Lung (tissue), 11 donors: ENCODE measurements at regions not wholly inside any gene's neighbourhood (a gene's known extent, or its start where the extent isn't known, plus 50 kb on each side); places are given as distances from the start of the nearest gene placed in this dataset.

Source experiments
- ATAC-seq: fragments of 200-7000 bp; cut with Tn5 transposase; one replicate; pipeline ENCODE4 v1.9.1; 2020; ENCODE audit warnings: moderate number of reproducible peaks; ENCODE audit not compliant: insufficient read depth, low FRiP score
- DNase-seq, 3 donors: peaks; one replicate each; pipeline ENCODE4 v3.0.0-alpha.2; 2013 to 2017
- H3K27ac ChIP-seq, 2 donors: one replicate each; pipeline ENCODE4 v1.5.1; 2013; ENCODE audit warnings: mild to moderate bottlenecking in 2 of 2, moderate library complexity in 2 of 2, control low read depth in 1 of 2, inconsistent platforms in 1 of 2, low read depth in 1 of 2, low read length in 1 of 2
- H3K27me3 ChIP-seq, 3 donors: one replicate each; pipeline ENCODE4 v1.5.1; 2013; ENCODE audit warnings: low read length in 2 of 3; ENCODE audit not compliant: control insufficient read depth in 3 of 3, insufficient read depth in 3 of 3
- H3K36me3 ChIP-seq, 4 donors: one replicate each; pipeline ENCODE4 v1.5.1; 2013; ENCODE audit warnings: low read length in 4 of 4, mild to moderate bottlenecking in 1 of 4, moderate library complexity in 1 of 4; ENCODE audit not compliant: control insufficient read depth in 4 of 4, insufficient read depth in 4 of 4
- H3K4me1 ChIP-seq, 5 donors: one replicate each; pipeline ENCODE4 v1.5.1; 2013; ENCODE audit warnings: low read length in 5 of 5, mild to moderate bottlenecking in 2 of 5, moderate library complexity in 1 of 5; ENCODE audit not compliant: control insufficient read depth in 5 of 5, insufficient read depth in 5 of 5
- H3K4me3 ChIP-seq: one replicate; pipeline ENCODE4 v1.5.1; 2013; ENCODE audit warnings: mild to moderate bottlenecking, control low read depth, moderate library complexity
- H3K9ac ChIP-seq, 2 donors: one replicate each; pipeline ENCODE4 v1.5.1; 2013; ENCODE audit warnings: low read length in 2 of 2, control low read depth in 1 of 2; ENCODE audit not compliant: insufficient read depth in 1 of 2
- H3K9me3 ChIP-seq, 4 donors: one replicate each; pipeline ENCODE4 v1.5.1; 2013; ENCODE audit warnings: low read length in 3 of 4, mild to moderate bottlenecking in 1 of 4, moderate library complexity in 1 of 4; ENCODE audit not compliant: control insufficient read depth in 4 of 4, insufficient read depth in 3 of 4
- WGBS, 2 donors: extraction: QIAGEN DNeasy Blood & Tissue Kit; methylation state at CpG; one replicate each; pipeline ENCODE4 v1.1.7; 2013; 5-methylcytosine and 5-hydroxymethylcytosine counted together
- TF ChIP-seq, protein P1 (sequence below): IDR thresholded peaks from 2 replicates; pipeline ENCODE4 v1.5.1; 2012; ENCODE audit warnings: mild to moderate bottlenecking; ENCODE audit errors: control extremely low read depth, extremely low read depth
- donor health status: control.
- donor health status: control.
- donor health status: Bipolar disorder and iron deficiency.
- donor health status: healthy.
- donor health status: DM: yes; HTN: yes; CAD: no.

DNA sequence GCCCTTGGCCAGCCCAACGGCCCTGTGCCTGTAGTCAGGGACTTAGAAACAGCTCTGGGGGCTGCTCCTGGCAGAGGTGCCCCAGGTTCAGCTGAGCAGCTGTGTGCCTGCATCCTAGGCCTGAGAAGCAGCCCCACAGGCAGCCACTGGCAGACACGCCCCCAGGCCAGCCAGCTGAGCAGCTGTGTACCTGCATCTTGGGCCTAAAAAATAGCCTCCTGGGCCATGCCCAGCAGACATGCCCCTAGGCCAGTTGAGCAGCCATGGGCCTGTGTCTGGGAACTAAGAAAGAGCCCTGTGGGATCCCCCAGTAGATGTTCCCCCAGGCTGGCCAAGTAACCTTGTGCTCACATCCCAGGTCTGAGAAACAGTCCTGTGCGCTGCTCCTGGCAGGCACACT lies 64.0 kb downstream of the TBR1 start:
- no peak for DNase-seq
- TF ChIP-seq, protein P1, sequence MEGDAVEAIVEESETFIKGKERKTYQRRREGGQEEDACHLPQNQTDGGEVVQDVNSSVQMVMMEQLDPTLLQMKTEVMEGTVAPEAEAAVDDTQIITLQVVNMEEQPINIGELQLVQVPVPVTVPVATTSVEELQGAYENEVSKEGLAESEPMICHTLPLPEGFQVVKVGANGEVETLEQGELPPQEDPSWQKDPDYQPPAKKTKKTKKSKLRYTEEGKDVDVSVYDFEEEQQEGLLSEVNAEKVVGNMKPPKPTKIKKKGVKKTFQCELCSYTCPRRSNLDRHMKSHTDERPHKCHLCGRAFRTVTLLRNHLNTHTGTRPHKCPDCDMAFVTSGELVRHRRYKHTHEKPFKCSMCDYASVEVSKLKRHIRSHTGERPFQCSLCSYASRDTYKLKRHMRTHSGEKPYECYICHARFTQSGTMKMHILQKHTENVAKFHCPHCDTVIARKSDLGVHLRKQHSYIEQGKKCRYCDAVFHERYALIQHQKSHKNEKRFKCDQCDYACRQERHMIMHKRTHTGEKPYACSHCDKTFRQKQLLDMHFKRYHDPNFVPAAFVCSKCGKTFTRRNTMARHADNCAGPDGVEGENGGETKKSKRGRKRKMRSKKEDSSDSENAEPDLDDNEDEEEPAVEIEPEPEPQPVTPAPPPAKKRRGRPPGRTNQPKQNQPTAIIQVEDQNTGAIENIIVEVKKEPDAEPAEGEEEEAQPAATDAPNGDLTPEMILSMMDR, result no peak
- H3K36me3 ChIP-seq, result no peaks in the 10 kb centered on the region
- ATAC-seq, result no peak
- H3K9me3 ChIP-seq, result peaks cover 0 to 17% (median 11%) of the 10 kb centered on the region in 4 donors
- H3K27ac ChIP-seq, result no peak overlapping the region
- H3K9ac ChIP-seq, result no peak overlapping the region
- H3K27me3 ChIP-seq, result no peaks in the 10 kb centered on the region
- no peaks in the 10 kb centered on the region for H3K4me1 ChIP-seq
- 74 to 81% methylated on average over 3 of the region's 3 CpGs for WGBS, 2 donors
- no peak overlapping the region for H3K4me3 ChIP-seq

DNA sequence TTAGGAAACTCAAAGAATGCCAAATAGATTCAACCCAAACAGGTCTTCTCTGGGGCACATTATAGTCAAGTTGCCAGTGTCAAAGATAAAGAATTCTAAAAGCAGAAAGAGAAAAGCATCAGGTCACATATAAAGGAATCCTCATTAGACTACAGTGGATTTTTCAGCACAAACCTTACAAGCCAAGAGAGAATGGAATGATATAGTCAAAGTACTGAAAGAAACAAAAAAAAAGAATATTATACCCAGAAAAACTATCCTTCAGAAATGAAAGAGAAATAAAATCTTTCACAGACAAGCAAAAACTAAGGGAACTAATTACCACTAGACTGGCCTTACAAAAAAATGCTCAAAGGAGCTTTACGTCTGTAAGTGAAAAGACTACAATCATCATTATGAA lies 65.5 kb downstream of the TBR1 start:
- Histone ChIP-seq H3K36me3 (no peaks in the 10 kb centered on the region), H3K27me3 (no peaks in the 10 kb centered on the region), H3K4me1 (no peaks in the 10 kb centered on the region), H3K4me3 (no peak overlapping the region), H3K9ac (no peak overlapping the region), H3K9me3 (peaks cover 0 to 17% (median 11%) of the 10 kb centered on the region in 4 donors), H3K27ac (no peak overlapping the region)
- TF ChIP-seq, protein P1, result no peak
- 84 to 95% methylated on average over 1 of the region's 1 CpG for WGBS, 2 donors
- no peak for ATAC-seq
- no peak for DNase-seq

DNA sequence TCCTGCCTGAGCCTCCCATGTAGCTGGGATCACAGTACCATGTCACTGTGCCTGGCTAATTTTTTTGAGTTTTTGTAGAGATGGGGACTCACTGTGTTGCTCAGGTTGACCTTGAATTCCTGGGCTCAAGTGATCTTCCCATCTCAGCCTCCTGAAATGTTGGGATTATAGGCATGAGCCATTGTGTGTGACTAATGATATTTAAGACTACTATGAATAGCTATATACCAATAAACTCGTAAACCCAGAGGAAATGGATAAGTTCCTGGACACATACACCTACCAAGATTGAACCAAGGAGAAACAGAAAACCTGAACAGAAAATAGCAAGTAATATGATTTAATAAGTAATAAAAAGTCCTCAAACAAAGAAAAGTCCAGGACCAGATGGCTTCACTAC lies 68.0 kb downstream of the TBR1 start:
- DNase-seq (no peak), ATAC-seq (no peak)
- H3K4me1 ChIP-seq, result no peaks in the 10 kb centered on the region
- H3K27me3 ChIP-seq, result no peaks in the 10 kb centered on the region
- no peaks in the 10 kb centered on the region for H3K36me3 ChIP-seq
- peaks cover 0 to 17% (median 11%) of the 10 kb centered on the region in 4 donors for H3K9me3 ChIP-seq
- 62 to 85% methylated on average over 1 of the region's 1 CpG for WGBS, 2 donors
- H3K4me3 ChIP-seq, result no peak overlapping the region
- H3K9ac ChIP-seq, result no peak overlapping the region
- no peak overlapping the region for H3K27ac ChIP-seq
- TF ChIP-seq, protein P1, result no peak

- TF ChIP-seq, protein P1, result no peak
- Histone ChIP-seq H3K9me3 (peaks cover 0 to 8% (median 3%) of the 10 kb centered on the region in 4 donors), H3K4me1 (no peaks in the 10 kb centered on the region), H3K27me3 (no peaks in the 10 kb centered on the region), H3K27ac (no peak overlapping the region), H3K9ac (no peak overlapping the region), H3K36me3 (no peaks in the 10 kb centered on the region), H3K4me3 (no peak overlapping the region)
- DNase-seq (no peak), ATAC-seq (no peak)
These were observed 70.0 kb downstream of the TBR1 start for GRCh38 chr2:161486111-161486510.
